Fibroblast of lung (primary cell): ENCODE measurements at regions not wholly inside any gene's neighbourhood (a gene's known extent, or its start where the extent isn't known, plus 50 kb on each side); places are given as distances from the start of the nearest gene placed in this dataset.

Source experiments
- EZH2 ChIP-seq: IDR thresholded peaks from 2 replicates; pipeline ENCODE4 v1.5.1; 2012; ENCODE audit warnings: low read length, control low read depth, mild to moderate bottlenecking; ENCODE audit errors: missing control alignments
- TF ChIP-seq, protein P1 (sequence below), 2 donors: IDR thresholded peaks in 1 of 2; conservative IDR thresholded peaks in 1 of 2; 1 replicate in 1 of 2; 2 replicates in 1 of 2; pipeline ENCODE4 v1.5.1; 2011 to 2012; ENCODE audit warnings: low read length in 2 of 2, control low read depth in 1 of 2, inconsistent platforms in 1 of 2, low read depth in 1 of 2, mild to moderate bottlenecking in 1 of 2

DNA sequence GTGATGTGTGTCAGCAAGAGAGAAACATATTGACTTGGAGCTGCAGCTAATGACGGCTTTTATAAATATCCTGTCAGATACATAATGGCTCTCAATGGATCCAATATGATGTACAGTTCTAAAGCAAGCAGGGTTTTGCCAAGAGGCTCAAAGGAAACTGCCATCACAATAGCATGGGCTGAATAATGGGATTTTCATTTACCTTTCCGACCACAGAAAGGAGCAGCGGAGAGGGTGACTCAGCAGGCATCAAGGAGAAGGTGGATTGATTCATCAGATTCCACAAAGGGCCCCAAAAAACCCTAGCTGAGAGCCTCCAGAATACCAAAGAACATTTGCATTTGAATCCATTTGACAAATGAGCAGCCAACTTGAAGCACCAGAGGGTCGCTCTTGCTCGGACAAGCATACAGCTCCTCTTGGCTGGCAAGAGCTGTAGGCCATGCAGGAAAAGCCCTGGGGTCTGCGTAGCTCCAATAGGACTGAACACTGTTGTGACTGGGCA is 355.7 kb upstream of the NOCT start:
- TF ChIP-seq, protein P1, sequence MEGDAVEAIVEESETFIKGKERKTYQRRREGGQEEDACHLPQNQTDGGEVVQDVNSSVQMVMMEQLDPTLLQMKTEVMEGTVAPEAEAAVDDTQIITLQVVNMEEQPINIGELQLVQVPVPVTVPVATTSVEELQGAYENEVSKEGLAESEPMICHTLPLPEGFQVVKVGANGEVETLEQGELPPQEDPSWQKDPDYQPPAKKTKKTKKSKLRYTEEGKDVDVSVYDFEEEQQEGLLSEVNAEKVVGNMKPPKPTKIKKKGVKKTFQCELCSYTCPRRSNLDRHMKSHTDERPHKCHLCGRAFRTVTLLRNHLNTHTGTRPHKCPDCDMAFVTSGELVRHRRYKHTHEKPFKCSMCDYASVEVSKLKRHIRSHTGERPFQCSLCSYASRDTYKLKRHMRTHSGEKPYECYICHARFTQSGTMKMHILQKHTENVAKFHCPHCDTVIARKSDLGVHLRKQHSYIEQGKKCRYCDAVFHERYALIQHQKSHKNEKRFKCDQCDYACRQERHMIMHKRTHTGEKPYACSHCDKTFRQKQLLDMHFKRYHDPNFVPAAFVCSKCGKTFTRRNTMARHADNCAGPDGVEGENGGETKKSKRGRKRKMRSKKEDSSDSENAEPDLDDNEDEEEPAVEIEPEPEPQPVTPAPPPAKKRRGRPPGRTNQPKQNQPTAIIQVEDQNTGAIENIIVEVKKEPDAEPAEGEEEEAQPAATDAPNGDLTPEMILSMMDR (conservative IDR thresholded peaks at IDR 0.05 in 1 of 2, IDR thresholded peaks at IDR 0.05 in 1 of 2; ENCODE audit: low read depth in 1 of 2, low read length in 2 of 2) = no peak
- TF ChIP-seq EZH2 = no peak
